Brain pericyte (primary cell): ENCODE measurements at regions not wholly inside any gene's neighbourhood (a gene's known extent, or its start where the extent isn't known, plus 50 kb on each side); places are given as distances from the start of the nearest gene placed in this dataset.
"Not testable (repeated sequence)": the region's sequence is repeated elsewhere in the genome, so short reads cannot be mapped to it uniquely, and the experiment has no call there.

Experiments
- DNase-seq: peaks from one replicate; pipeline ENCODE4 v3.0.0-alpha.2; 2012; ENCODE audit warnings: low read depth, low spot score

DNA sequence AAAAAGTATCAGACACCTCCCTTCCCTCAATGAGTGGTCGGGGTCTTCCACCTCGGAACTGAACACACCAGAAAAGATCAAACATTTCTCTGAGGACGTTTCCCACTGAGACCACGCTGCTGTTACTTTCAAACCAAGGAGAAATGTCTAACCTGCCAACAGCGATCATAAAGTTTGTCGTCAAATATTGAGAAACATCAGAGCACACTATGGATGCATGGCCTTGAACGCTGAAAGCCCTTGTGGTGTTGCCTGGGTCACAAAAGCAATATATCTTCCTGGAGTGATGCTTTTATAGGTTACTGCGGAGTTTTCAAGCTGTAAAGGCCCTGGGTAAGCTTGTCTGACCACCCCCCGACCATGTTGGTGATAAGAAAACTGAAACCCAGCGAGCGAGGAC, 70.2 kb upstream of the ID2 start:
- DNase-seq, result no peak

DNA sequence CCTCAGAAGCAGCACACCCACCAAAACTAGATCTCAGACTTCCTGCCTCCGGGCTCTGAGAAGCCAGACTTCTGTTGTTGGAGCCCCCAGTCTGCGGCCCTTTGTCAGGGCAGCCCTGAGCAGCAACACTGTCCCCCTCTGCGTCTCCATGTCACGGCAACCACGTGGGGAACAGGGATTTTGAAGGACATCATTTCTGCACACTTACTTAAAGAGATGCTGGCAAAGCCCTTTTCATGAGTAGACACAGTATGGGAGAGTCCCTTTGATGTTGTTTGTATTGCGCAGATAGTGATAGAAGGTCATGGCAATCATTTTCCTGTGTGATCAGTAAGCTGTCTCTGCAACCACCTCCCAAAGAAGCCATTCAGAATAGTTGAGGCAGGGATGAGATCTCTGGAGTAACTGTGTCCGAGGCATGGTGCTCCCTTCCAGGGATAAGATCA, 69.1 kb upstream of the ID2 start:
- DNase-seq, result no peak

DNA sequence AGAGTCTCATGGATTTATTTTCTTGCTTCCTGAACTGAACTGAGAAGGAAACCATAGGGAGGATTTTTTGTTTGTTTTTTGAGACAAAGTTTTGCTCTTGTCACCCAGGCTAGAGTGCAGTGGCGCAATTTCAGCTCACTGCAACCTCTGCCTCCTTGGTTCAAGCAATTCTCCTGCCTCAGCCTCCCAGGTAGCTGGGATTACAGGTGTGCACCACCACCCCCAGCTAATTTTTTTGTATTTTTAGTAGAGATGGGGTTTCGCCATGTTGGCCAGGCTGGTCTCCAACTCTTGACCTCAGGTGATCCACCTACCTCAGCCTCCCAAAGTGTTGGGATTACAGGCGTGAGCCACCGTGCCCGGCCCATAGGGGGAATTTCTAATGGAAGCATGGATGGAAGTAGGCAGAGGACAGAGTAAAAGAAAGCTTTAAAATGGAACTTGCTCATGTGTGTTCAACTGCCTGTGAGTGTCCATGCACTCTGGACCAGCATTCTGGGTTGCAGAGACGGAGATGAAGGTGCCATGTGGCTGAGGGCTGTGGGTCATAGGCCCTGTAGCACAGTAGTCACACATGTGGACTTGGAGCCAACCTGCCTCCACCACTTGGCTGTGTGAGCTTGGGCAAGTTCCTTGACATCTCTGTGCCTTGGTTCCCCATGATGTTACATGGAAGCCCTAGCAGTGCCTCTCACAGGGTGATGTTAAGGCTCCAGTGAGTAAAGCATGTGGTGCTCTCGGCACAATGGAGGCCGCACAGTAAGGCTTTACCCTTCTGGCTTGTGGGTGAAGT, 68.5 kb upstream of the ID2 start:
- DNase-seq, result not testable (repeated sequence)

DNA sequence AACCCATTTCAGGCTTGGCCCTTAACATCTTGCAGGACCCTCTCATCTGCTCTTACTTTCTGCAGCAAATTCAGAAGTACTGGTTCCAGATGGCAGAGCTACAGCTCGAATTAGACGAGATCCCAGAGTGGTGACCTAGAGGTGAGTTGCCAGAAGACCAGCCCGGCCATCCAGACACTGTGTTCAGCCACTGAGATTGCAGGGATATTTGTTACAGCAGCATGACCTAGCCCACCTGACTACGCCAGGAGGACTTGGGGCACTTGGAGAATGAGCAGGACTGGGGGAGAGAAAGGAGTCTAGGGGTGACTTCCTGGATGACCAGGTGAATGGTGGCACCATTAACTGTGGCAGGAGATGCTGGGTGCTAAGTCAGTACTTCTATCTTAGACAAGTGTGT, 67.2 kb upstream of the ID2 start:
- no peak for DNase-seq

DNA sequence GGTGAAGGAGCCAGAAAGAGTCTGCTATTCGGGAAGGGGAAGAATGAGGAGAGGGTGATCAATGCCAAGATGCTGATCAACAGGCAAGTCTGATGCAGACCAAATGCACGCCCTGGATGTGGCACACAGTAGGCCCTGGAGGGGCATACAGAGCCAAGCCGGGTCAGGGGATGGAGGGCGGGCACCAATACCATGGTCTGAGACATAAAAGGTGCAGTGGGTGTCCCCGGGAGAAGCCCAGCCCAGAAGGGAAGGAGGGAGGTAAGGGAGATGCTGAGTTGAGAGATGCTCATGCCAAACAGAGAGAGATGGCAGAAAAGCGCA, 66.6 kb upstream of the ID2 start:
- DNase-seq, result no peak

DNA sequence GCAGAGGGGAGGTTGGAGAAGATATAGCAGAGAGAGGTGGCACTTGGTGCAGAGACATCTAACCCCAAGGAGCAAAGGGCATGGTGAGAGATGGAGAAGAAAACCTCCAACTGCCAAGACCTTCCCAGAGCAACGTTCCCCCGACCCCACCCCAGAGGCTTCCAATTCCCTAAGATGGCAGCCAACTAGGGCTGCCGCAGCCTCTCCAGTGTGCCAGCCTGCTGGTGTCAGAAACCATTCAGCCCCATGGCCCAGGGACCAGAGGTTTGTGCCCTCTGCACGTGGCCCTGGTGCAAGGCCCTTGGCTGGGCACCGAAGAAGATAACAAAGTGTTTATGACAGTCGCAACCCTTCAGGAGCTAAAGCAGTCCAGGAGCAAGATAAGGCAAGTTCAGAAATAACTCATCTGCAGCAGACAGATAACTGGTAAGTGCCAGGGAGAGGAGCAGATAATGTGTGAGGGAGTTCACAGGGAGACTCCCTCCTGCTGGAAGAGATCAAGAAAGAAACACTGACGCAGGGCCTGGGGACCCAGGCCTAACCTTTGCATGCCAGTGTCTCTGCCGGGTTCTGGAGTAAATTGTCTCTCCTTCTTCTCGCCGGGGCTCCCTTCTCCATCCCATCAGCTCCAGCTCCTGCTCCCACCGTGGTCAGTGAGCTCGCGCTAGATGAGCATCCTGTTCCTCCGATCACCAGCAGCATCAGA, 66.1 kb upstream of the ID2 start:
- DNase-seq, result no peak

DNA sequence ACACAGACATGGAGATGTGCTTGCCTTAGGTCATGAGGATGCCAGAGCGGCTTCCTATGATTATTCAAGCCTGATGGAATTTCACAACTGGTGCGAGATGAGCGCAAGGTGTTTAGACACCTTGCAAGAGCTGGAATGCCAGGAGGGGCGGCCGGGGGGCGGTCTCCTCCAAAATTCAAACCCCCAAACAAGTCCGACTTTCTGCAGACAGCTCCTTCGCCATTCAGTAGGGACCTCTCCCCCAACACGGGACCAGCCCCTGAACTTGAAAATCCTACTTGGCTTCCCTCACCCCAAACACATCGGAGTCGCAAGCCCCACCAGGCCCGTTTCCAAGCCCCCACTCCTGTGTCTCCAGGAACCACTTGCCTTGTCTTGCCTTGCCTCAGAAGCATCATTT, 64.8 kb upstream of the ID2 start:
- DNase-seq, result no peak

DNA sequence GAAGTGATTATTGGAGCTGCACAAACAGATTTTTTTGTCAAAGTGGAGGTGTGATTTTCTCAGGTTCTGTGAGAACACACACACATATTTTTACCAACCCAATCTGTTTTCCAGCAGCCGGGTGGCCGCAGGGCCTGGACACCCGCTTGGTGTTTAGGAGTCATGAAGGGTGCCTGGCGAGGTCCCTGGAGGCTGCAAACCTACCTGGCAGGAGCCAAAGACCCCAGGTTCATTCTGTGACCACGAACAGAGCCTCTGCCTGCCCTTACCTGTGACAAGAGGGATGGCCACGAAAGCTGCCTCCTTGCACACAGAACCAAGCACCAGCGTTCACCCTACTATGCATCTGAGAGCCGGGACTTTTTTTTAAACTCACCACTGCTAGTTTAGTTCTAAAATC, 64.3 kb upstream of the ID2 start:
- DNase-seq, result no peak

DNA sequence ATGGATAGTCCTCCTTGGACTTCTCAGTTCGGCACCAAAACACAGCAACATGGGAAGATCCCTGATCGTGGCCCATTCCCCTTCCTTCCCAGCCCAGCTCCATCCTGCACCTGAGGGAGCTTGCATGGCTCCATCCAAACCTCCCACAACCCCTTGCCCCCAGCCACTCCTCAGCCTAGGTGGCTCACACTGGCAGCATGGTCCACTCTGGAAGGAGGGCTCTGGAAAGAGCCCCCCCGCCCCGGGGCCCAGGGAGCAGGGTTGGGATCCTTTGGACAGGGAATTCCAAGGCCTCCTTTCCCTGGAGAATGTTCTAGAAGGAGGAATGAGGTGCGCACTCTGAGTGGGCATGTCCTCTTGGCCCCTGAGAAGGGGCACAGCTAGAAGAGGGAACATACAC, 62.8 kb upstream of the ID2 start:
- no peak for DNase-seq

DNA sequence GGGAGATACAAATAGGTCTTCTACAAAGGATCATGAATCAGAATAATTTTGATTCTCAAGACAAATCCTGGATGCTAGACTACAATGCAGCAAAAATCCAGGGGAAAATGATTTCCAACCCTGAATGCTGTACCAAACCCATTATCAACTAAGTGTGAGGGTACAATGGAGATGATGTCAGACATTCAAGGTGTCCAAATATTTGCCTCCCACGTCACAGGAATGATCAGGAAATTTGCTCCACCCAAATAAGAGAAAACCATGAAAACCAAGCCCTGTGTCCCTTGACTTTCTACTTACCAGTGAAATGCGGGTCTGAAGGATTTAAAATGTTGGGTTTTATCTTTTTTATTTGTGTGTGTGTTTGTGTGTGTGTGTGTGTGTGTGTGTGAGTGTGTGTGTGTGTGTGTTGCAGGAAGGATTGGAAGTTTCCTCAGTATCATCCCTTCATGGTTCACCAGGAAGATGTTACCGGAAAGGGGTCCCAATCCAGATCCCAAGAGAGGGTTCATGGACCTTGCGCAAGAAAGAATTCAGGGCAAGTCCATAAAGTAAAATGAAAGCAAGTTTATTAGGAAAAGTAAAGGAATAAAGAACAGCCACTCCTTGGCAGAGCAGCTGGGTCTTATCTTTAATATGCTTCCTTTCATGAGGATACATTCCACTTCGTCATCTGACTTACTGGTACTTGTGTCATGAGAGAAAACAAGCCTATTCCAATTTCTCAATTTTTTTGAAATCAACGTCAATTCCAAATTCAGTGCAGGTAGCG, 61.1 kb upstream of the ID2 start:
- DNase-seq, result no peak

DNA sequence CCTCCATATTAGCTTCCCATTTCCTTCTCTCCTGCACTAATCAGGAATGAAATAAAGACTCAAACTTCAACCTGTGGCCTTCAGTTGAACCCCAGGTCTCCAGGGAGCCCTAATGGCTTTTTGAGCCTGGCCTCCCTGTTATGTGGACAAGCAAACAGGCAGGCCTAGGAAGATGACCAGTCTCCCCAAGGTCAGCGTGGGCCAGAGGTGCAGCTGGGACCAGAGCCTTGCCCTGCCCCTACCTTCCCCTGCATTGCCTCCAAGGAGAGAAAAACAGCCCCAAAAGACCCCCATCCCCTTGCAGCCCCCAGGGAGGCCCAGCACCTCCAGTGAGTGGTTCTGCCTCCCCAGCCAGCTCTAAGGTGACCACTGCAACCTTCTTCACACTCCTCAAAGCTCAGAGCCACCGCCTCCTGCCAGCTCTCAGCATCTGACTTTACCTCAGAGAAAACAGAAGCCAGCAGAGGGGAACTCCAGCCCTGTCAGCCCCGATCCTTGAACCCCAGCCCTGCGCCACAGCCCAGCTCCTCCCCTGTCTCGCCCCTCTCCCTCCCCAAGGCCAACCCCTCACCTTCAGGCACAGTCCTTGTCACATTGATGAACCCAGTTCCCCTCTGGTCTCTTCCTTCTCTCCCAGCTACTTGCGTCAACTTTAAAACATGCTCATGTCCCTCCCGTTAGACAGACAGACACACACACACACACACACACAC, 59.5 kb upstream of the ID2 start:
- DNase-seq, result no peak

DNA sequence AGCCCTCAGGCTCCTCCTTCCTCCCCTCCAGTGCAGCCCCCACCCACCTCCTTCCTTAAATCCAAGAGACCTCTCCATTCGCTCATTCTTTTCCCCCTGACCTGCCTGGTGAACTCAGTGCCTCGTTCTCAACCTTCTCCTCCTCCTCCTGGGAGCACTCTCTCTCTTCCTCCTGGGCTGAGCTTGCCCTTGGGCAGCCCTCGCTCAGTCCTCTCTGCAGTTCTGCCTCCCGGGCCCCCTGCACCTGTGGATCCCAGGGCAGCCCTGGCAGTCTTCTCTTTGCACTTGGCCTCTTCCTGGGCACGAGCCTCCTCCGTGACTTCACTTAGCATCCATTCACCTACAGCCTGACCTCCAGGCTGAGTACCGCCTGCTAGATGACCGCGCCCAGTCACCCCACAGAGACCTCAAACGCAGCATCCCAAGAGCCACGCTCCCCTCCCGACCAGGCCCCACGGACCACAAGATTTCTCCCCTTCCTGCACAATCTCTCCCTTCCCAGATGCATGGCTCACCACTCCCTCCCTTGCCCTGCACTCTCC, 58.9 kb upstream of the ID2 start:
- DNase-seq, result no peak

DNA sequence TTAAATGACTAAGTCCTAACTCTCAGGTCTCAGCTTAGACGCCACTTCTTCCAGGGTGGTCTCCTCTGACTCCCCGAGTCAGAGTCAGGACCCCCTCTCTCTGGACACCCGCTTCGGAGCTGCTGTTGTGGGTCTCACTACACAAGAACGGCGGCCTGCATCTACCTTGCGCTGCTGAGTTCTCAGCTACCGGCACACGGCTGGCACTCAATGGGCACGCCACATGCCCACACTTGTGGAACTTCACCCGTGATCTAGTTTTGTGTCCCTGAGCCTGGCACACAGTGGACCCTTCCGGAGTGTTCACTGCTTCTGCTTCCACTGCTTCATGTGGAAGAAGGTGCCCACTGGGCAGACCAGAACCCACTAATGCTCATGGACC, 58.3 kb upstream of the ID2 start:
- no peak for DNase-seq

DNA sequence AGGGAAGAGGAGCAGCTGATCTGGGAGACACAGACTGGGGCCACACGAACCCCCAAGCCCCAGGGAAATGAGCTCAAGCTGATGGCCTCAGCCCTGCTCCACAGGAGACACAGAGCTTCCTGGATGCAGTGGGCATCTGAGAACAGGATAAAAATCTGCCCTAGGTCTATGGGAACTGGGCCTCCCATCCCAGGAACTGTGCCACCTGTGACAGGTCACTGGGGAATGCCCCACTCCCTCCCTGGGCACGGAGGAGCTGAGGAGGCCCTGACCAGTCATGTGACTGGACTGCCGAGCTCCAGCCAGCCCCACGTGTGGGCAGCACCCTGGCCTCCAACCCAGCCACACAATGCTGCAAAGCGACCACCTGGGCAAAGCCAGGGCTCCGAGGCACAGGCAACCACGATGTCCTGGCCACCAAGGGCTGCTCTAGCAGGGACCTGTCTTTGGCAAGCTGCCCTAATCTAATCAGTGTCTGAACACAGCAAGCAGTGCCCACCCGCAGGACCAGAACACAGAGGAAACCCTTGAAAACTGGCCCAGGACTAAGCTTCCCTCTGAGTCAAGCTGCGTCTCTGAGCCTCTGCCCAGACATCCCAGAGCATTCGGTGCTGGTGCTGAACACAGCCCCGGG, 57.8 kb upstream of the ID2 start:
- DNase-seq, result no peak

DNA sequence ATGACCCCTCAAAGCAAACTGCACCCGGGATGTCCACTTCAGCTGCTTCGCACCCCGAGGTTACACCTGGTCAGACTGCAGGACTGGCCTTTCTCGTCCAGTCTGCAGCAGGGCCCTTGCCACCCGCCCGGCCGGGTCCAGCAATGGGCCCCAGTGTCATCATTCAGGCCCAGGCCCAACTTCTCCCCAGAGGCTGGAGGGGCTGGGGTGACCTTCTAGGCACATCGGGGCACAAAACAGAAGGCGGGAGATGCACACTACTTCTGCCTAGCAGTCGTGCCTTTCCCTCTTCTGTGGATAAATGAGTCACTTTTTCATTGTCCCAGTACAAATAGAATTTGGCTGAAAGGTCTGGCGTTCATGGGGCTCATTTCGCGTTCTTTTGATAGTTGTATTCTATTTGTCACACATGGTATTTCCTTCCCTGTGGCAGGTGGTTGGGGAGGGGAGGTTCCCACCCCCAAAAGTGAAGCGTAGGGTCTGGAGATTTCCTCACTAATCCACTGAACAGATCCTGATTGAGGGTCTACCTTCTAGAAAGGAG, 56.9 kb upstream of the ID2 start:
- no peak for DNase-seq

DNA sequence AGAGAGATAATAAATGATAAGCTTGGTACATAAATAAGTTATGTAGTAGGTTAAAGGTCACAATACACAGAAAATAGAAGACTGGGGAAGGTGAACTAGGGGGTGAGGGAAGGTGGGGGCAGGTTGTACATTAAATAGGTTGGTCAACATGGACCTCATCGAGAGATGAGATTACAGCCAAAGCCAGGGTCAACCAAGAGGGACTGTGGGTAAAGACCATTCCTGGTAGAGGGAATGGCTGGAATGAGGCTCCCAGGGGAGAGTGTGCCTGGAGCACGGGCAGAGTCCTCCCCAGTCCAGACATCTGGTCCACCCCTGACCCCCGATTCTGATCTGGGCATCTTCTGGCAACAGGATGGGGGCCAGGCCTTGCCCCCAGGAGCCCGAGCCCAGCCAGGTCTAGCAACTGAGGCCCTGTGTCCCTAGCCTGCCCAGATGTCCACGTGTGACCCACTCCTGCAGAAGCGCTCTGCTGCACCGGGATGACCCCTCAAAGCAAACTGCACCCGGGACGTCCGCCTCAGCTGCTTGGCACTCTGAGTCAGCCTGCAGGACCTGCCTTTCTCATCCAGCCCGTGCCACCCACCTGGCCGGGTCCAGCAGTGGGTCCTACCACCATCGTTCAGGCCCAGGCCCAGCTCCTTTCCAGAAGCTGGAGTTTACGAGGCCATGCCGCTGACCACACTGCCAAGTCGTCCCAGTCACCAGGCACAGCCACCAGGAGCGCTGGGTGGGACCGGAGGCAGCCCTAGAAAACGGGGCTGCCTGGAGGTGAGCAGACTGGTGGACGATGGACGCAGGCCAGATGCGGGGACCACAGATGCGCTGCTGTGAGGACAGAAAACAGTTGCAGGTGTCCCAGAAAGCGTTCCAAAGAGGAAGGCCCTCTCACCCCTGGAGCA, 56.2 kb upstream of the ID2 start:
- DNase-seq, result no peak

DNA sequence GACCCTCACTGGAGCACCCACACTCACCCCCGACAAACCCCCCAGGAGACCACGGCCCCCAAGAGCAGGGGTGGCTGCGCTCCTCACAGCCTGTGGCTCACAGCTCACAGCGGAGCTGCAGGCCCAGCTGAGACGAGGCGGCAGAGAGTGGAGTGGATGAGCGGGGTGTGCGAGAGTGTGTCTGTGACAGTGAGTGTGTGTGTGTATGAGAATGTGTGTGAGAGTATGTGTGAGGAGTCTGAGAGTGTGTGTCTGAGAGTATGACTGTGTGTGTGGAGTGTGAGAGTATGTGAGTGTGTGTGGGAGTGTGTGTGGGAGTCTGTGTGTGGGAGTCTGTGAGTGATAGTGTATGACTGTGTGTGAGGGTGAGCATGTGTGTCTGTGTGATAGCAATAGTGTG, 55.3 kb upstream of the ID2 start:
- DNase-seq, result no peak

DNA sequence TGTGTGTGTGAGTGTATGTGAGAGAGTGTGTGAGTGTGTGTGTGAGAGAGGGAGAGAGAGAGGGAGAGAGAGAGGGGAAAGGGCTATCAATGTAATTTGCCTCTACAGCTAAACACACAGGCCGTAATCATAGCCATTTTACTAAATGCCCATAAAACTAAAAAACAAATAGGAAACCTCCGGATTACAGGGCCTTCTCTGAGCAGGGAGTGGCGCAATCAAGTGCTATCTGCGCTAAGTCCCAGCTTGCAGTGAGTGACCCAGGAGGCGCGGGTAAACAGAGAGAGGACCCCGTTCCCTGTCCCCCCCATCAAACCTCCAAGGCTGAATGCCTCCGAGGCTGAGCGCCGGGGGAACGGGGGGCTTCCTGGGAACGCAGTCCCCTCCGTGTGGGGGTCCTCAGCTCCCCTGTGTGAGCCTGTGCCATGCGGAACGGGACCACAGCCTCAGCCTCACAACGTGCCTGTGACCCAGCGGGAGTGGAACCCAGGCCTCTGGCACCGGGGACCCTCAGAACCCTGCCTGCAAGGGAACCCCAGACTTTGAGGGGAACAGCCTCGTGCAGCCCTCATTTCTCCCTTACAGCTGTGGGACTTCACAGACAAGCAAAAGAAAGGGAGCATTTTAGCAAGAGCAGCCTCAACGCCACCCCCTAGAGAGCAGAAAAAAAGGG, 54.7 kb upstream of the ID2 start:
- DNase-seq, result no peak

DNA sequence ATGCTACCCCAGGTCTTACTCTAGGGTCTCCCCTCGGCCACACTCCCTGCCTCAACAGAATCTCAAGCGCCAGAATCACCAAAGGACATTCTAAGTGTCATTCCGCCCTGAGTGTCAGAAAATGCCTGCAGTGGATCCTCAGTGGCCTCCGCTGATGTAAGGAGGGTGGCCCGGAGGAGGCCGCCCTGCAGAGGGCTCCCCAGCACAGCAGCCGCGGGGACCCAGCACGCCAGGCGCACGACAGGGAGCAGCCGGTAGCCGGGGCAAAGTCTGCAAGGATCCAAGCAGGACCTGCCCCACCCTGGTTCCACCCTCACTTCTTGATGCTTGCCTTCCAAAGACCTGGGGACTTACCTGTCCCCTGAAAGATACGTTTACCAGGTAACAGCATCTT, 54.2 kb upstream of the ID2 start:
- no peak for DNase-seq
